ENCODE measurements at regions not wholly inside any gene's neighbourhood (a gene's known extent, or its start where the extent isn't known, plus 50 kb on each side); places are given as distances from the start of the nearest gene placed in this dataset.

DNA sequence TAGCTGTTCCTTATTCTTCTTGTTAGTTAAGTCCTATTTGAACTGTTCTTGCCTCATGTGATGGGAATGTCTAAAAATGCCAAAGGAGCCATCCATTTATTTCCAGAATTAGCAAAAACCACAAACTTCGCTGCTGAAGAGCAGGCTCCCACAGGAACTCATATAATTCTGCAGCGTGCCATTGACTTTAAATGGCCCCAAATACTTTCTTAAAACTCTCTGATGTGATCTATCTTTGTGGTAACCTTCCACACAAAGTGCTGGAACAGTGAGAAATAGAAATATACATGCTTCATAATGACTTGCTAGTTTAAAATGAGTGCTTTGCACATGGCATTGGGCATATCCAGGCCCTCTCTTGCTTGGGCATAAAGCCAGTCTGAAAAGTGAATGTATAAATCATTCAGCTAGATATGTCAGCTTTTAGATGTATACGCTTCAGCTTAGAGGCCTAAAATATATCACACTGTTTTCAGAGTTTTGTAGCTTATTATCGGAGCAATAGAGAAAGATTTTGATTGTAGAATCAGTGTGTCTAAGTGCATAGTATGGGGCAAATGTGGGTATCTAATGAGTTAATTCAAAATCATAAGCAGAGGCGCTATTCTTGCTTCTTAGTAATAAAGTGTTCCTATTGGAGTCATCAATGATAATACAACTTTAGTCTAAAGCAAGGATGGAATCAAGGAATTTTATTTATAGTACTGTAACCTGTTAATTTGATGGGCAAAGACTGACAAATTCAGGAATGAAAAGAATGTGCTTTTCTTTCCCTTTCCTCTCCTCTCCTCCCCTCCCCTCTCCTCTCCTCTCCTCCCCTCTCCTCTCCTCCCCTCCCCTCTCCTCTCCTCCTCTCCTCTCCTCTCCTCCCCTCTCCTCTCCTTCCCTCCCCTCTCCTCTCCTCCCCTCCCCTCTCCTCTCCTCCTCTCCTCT lies 392.2 kb upstream of the ZFP42 start:
- TF ChIP-seq, protein P1, sequence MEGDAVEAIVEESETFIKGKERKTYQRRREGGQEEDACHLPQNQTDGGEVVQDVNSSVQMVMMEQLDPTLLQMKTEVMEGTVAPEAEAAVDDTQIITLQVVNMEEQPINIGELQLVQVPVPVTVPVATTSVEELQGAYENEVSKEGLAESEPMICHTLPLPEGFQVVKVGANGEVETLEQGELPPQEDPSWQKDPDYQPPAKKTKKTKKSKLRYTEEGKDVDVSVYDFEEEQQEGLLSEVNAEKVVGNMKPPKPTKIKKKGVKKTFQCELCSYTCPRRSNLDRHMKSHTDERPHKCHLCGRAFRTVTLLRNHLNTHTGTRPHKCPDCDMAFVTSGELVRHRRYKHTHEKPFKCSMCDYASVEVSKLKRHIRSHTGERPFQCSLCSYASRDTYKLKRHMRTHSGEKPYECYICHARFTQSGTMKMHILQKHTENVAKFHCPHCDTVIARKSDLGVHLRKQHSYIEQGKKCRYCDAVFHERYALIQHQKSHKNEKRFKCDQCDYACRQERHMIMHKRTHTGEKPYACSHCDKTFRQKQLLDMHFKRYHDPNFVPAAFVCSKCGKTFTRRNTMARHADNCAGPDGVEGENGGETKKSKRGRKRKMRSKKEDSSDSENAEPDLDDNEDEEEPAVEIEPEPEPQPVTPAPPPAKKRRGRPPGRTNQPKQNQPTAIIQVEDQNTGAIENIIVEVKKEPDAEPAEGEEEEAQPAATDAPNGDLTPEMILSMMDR (IDR thresholded peaks at IDR 0.05; ENCODE audit: insufficient read depth, low read length): no peak
- TF ChIP-seq POLR2AphosphoS5 (IDR thresholded peaks at IDR 0.05; ENCODE audit: low read depth): no peak
- TF ChIP-seq, protein P2, sequence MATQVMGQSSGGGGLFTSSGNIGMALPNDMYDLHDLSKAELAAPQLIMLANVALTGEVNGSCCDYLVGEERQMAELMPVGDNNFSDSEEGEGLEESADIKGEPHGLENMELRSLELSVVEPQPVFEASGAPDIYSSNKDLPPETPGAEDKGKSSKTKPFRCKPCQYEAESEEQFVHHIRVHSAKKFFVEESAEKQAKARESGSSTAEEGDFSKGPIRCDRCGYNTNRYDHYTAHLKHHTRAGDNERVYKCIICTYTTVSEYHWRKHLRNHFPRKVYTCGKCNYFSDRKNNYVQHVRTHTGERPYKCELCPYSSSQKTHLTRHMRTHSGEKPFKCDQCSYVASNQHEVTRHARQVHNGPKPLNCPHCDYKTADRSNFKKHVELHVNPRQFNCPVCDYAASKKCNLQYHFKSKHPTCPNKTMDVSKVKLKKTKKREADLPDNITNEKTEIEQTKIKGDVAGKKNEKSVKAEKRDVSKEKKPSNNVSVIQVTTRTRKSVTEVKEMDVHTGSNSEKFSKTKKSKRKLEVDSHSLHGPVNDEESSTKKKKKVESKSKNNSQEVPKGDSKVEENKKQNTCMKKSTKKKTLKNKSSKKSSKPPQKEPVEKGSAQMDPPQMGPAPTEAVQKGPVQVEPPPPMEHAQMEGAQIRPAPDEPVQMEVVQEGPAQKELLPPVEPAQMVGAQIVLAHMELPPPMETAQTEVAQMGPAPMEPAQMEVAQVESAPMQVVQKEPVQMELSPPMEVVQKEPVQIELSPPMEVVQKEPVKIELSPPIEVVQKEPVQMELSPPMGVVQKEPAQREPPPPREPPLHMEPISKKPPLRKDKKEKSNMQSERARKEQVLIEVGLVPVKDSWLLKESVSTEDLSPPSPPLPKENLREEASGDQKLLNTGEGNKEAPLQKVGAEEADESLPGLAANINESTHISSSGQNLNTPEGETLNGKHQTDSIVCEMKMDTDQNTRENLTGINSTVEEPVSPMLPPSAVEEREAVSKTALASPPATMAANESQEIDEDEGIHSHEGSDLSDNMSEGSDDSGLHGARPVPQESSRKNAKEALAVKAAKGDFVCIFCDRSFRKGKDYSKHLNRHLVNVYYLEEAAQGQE (IDR thresholded peaks at IDR 0.05; ENCODE audit: insufficient replicate concordance, low read depth): no peak
- no peak for TF ChIP-seq GABPA (IDR thresholded peaks at IDR 0.05; ENCODE audit: low read depth)
